ENCODE measurements at regions not wholly inside any gene's neighbourhood (a gene's known extent, or its start where the extent isn't known, plus 50 kb on each side); places are given as distances from the start of the nearest gene placed in this dataset.

GRCh38 chr7:110322796-110323195 is 768.1 kb upstream of the LRRN3 start:
- no peak for DNase-seq (ENCODE audit: low read depth in 2 of 3, low spot score in 2 of 3)

DNA sequence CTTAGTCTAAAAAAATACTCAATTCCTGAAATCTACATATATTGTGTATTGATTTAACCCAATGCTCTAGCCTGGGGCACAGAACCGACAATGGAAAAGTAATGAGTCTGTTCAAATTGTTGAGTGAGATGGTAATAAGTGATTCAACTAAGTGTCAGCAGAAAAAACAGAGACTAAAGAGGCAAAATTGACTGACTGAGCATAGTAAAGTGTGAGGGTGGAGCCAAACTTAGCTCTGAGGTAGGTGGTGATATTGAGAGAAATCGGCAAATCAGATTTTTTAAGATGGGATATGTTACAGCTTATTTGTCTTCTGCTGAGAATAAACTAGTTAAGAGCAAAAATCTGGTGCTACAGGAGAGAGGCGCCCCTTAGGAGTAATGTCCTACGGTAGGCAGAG is 764.0 kb upstream of the LRRN3 start:
- no peak for DNase-seq (ENCODE audit: low read depth in 2 of 3, low spot score in 2 of 3)

- no peak for DNase-seq (ENCODE audit: low read depth in 2 of 3, low spot score in 2 of 3)
Measured at GRCh38 chr7:110336423-110336822, 754.5 kb upstream of the LRRN3 start.

DNA sequence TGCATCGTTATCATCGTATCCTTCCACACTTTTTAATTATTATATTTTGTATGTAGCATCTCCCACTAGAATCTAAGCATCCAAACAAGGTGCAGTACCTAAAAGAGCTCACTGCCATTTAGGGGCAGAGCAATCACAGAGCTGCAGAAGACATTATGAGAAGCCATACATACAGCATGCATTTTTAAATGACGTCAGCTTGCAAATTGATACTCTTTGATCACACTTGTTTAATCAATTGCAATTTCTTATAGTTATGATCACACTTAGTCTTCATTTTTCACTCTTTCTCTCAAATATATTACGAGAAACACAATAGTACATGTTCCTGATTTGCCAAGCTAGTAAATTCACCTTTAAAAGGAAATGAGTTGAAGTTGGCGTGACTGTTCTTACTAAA is 753.3 kb upstream of the LRRN3 start:
- DNase-seq (ENCODE audit: low read depth in 2 of 3, low spot score in 2 of 3), result no peak

DNA sequence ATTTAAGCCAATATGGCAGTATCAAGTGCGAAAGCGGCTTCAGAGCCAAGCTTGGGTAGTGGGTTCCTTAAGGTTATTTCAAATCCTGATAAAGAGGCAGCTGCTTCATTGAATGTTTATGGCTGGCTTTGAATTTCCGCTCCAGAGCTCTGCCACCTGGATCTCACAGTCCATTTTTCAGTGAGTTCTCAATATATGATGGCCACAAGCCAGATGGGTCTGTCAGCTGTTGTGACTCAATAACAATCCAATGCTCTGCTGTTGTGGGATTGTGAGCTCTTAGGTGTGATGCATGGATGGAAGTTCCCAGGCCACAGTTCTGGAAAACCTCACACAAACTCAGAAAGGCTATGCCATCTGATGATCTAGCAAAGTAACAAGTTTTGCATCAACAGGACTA is 743.8 kb upstream of the LRRN3 start:
- no peak for DNase-seq (ENCODE audit: low read depth in 2 of 3, low spot score in 2 of 3)

DNA sequence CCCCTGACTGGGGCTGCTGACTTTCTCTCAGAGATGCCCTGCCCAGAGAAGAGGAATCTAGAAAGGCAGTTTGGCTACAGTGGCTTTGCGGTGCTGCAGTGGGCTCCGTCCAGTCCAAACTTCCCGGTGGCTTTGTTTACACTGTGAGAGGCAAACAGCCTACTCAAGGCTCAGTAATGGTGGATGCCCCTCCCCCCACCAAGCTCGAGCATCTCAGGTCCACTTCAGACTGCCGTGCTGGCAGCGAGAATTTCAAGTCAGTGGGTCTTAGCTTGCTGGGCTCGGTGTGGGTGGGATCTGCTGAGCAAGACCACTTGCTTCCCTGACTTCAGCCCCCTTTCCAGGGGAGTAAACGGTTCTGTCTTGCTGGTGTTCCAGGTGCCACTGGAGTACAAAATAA is 734.5 kb upstream of the LRRN3 start:
- no peak for DNase-seq (ENCODE audit: low read depth in 2 of 3, low spot score in 2 of 3)

DNA sequence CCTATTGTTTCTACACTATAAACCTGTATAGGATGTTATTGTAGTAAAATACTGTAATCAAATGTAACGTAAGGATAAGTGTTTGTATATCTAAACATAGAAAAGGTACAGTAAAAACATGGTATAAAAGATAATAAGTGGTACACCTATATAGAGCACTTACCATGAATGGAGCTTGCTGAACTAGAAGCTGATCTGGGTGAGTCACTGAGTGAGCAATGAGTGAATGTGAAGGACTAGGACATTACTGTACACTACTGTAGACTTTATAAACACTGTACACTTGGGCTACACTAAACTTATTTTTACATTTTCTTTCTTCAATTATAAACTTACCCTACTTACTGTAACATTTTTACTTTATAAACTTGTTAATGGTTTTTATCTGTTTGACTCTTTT is 732.9 kb upstream of the LRRN3 start:
- DNase-seq (ENCODE audit: low read depth in 2 of 3, low spot score in 2 of 3), result no peak

DNA sequence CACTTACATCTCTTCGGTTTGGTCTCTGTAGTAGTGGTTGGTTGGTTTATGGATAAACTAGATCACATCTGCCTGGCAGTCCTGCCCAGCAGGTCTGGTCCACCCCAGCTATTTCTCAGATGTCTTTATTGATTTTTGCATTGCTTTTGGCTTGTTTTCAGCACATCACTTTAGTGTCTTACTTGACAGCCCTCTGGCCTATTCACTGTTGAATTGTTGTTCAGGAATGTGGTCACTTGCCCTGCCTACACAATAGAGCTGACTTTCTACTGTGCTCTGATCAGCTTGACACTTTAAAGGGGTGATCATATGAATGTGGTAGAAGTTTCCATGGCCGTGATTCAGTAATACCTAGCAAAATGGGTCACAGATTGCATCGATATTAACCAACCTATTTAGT is 719.2 kb upstream of the LRRN3 start:
- no peak for DNase-seq (ENCODE audit: low read depth in 2 of 3, low spot score in 2 of 3)

GRCh38 chr7:110372685-110373084 is 718.2 kb upstream of the LRRN3 start:
- no peak for DNase-seq (ENCODE audit: low read depth in 2 of 3, low spot score in 2 of 3)

DNA sequence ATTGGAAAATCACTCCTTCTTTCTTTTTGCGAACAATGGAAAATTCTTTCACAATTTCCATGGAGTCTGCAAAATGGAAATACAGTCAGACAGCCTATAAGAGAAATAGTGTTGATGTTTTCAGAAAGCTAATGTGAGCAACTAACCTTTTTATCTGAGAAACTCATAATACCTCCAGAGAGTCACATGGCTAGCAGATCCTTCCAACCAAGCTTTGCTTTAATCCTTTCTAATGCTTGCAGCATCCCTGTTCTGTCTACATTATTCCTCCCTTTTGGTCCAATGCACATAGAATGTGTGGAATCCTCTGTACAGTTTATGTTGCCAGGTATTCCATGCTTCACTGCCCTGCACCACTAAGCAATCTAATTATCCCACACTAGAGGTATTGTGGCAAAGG is 717.5 kb upstream of the LRRN3 start:
- no peak for DNase-seq (ENCODE audit: low read depth in 2 of 3, low spot score in 2 of 3)

GRCh38 chr7:110373859-110374258 is 717.1 kb upstream of the LRRN3 start:
- DNase-seq (ENCODE audit: low read depth in 2 of 3, low spot score in 2 of 3), result no peak

GRCh38 chr7:110375068-110375467 is 715.9 kb upstream of the LRRN3 start:
- DNase-seq (ENCODE audit: low read depth in 2 of 3, low spot score in 2 of 3), result no peak

DNA sequence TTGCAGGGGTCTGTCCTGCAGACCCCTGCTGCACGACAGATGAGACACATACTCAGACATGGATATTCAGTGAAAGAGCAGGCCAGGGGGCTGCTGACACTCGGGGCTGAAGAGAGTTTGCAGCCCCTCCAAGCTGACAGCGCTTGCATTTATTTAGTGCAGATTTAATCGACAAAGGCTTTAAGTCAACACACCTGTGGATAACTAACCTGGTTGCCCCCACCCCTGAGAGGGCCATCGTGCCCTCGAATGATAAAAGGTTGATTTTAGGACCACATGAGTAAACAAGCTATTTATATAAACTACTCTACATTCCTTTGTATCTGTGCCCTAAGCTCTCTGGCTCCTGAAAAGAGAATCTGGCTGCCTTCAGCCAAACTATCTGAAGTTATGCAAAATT is 708.2 kb upstream of the LRRN3 start:
- no peak for DNase-seq (ENCODE audit: low read depth in 2 of 3, low spot score in 2 of 3)

DNA sequence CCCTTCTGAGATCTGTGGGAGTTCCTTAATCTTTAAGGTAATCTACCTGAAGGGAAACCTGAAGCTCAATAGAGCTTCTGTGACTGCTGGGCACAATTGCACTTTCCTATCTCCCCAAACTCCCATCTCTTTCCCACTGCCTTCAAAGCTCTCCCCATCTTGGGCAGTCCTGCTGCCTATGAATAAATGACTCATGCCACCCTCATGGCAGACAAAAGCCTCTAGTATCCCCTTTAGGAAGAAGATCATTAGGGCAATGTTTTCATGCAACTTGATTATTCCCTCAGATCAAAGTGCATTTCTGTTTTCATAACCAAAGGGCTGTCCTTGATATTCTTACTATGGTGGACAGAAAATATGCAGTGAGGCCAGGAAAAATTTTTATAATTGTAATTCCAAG is 704.9 kb upstream of the LRRN3 start:
- no peak for DNase-seq (ENCODE audit: low read depth in 2 of 3, low spot score in 2 of 3)

- DNase-seq (ENCODE audit: low read depth in 2 of 3, low spot score in 2 of 3), result no peak
Measured at GRCh38 chr7:110386913-110387312, 704.0 kb upstream of the LRRN3 start.

GRCh38 chr7:110387689-110388088 is 703.2 kb upstream of the LRRN3 start:
- no peak for DNase-seq (ENCODE audit: low read depth in 2 of 3, low spot score in 2 of 3)

- no peak for DNase-seq (ENCODE audit: low read depth in 2 of 3, low spot score in 2 of 3)
Measured at GRCh38 chr7:110388457-110388856, 702.5 kb upstream of the LRRN3 start.

GRCh38 chr7:110396021-110396420 is 694.9 kb upstream of the LRRN3 start:
- no peak for DNase-seq (ENCODE audit: low read depth in 2 of 3, low spot score in 2 of 3)

DNA sequence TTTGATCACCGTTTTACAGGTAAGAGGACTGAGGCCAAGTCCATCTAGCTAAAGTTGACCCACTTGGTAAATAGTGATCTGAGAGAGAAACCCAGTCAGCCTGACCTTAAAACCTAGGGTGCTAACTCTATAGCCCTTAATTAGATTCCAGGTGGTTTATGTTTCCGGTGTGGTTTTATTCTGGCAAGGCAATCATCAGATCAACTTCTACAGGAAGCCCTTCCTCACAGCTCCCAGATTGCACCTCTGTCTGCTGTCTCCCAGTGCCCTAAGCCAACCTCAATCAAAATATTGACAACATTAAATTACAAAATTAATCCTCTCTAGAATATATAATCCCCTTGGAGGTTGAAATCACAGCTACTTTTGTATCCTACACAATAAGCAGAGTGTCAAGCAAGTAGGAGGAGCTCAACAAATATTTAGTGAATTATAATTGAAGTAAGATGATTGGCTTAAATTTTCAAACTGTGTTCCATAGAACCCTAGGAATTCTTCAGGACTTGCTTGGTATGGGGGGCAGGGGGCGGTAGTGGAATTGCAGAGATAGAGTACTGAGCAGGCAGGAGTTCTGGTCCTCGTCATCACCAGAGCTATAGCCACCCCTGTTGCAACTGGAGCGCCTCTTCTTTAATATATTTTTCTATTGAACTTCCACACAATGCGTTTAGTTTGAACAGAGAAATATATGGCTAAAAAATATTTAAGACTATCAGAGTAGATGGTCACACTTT is 692.8 kb upstream of the LRRN3 start:
- DNase-seq (ENCODE audit: low read depth in 2 of 3, low spot score in 2 of 3), result no peak

DNA sequence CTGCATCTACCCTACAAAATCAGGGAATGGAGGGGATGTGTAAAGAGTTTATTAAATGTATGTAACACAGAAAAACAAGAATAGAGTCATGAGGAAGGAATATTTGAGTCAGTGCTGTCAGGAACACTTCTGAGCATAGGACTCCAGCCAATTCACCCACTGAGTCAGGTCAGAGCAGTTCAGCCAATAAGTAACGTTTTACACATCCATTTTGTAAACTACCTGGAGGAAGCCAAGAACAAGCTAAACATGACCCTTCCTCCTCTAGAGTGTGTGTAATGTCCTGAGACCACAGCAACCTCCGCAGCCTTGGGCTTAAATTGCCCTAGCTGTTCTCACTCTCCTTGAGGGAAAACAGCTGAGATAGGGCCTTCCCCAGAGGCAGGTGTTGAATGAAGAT is 691.5 kb upstream of the LRRN3 start:
- DNase-seq (ENCODE audit: low read depth in 2 of 3, low spot score in 2 of 3), result no peak

DNA sequence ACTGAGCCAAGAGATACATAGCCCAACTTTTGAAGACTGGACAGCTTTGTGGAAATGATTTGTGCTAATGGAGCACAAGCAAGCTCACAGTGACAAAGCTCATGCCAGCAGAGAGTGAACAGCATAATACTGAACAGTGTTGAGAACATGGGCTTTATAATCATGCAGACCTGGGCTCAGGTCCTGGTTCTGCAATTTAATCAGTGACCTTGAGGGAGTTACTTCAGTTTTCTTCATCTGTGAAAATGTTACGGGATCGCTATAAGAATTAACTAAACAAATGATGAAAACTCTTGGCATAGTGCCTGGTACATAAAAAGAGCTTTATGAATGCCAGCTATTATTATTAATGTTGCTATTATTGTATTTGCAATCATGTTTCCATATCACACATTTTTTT is 690.5 kb upstream of the LRRN3 start:
- DNase-seq (ENCODE audit: low read depth in 2 of 3, low spot score in 2 of 3), result no peak

GRCh38 chr7:110407242-110407641 is 683.7 kb upstream of the LRRN3 start:
- no peak for DNase-seq (ENCODE audit: low read depth in 2 of 3, low spot score in 2 of 3)

DNA sequence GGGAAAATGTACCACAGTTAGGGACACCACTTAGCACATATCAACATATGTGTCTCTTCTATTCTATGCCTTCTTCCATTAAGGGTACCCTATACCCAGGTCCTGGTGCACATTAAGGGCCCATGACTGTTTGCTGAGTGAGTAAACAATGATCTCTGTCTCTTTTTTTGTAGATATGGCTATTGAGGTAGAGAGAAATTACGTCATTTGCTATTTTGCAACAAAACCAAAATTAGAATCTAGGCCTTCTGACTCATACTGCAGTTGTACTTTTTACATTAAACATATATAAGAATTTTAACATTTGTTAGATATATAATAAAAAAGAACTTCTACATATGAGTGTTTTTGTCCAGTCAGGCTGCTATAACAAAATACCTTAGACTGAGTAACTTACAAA is 683.2 kb upstream of the LRRN3 start:
- DNase-seq (ENCODE audit: low read depth in 2 of 3, low spot score in 2 of 3), result no peak
